Natural killer cell (primary cell): ENCODE measurements at regions not wholly inside any gene's neighbourhood (a gene's known extent, or its start where the extent isn't known, plus 50 kb on each side); places are given as distances from the start of the nearest gene placed in this dataset.
"Not testable (repeated sequence)": the region's sequence is repeated elsewhere in the genome, so short reads cannot be mapped to it uniquely, and the experiment has no call there.

Experiments
- ATAC-seq, 3 donors: fragments of 150-1000 bp in 2 of 3; fragments of 200-7000 bp in 1 of 3; cut with Tn5 transposase; 1 replicate in 1 of 3; 2 replicates in 2 of 3; pipeline ENCODE4 v1.10.0; 2021; ENCODE audit warnings: mild to moderate bottlenecking in 2 of 3, moderate library complexity in 2 of 3
- DNase-seq, 2 donors: peaks; one replicate each; pipeline versions ENCODE4 v3.0.0 to v3.0.0-alpha.2; 2013 to 2021; ENCODE audit warnings: mixed read lengths in 1 of 2
- H3K27ac ChIP-seq: one replicate; pipeline ENCODE4 v1.5.1; 2013; ENCODE audit warnings: mild to moderate bottlenecking, low read length
- H3K27me3 ChIP-seq: one replicate; pipeline ENCODE4 v1.6.1; 2013; ENCODE audit warnings: low read length; ENCODE audit not compliant: control insufficient read depth, insufficient read depth
- H3K36me3 ChIP-seq: one replicate; pipeline ENCODE4 v1.6.1; 2013; ENCODE audit warnings: low read length; ENCODE audit not compliant: control insufficient read depth, insufficient read depth
- H3K4me1 ChIP-seq: one replicate; pipeline ENCODE4 v1.6.1; 2013; ENCODE audit warnings: low read length; ENCODE audit not compliant: control insufficient read depth, insufficient read depth
- H3K4me3 ChIP-seq: one replicate; pipeline ENCODE4 v1.5.1; 2013; ENCODE audit warnings: low read length
- H3K9me3 ChIP-seq: one replicate; pipeline ENCODE4 v1.6.1; 2013; ENCODE audit warnings: low read length; ENCODE audit not compliant: control insufficient read depth, insufficient read depth
- H3K27ac Mint-ChIP-seq, 2 donors: one replicate each; pipeline ENCODE4 v1.8.0; 2022; ENCODE audit warnings: mild to moderate bottlenecking in 2 of 2, mixed read lengths in 2 of 2, moderate library complexity in 1 of 2
- H3K27me3 Mint-ChIP-seq, 2 donors: one replicate each; pipeline ENCODE4 v1.8.0; 2022; ENCODE audit warnings: low read depth in 2 of 2, mixed read lengths in 2 of 2
- H3K36me3 Mint-ChIP-seq: one replicate; pipeline ENCODE4 v1.8.0; 2022; ENCODE audit warnings: mixed read lengths
- H3K4me1 Mint-ChIP-seq, 2 donors: one replicate each; pipeline ENCODE4 v1.8.0; 2022; ENCODE audit warnings: mixed read lengths in 2 of 2
- H3K4me3 Mint-ChIP-seq: one replicate; pipeline ENCODE4 v1.8.0; 2022; ENCODE audit warnings: mild to moderate bottlenecking, moderate library complexity, mixed read lengths
- H3K9me3 Mint-ChIP-seq, 2 donors: one replicate each; pipeline ENCODE4 v1.8.0; 2022; ENCODE audit warnings: mixed read lengths in 2 of 2
- WGBS: methylation state at CpG from one replicate; pipeline ENCODE4 v1.1.7; 2013; ENCODE audit warnings: missing lambda C conversion rate; ENCODE audit not compliant: insufficient coverage; 5-methylcytosine and 5-hydroxymethylcytosine counted together
- intact Hi-C: fragments of 100-400 bp; cut with micrococcal nuclease; formaldehyde crosslinking; loops from one replicate; pipeline ENCODE4 v1.14.2; 2022

DNA sequence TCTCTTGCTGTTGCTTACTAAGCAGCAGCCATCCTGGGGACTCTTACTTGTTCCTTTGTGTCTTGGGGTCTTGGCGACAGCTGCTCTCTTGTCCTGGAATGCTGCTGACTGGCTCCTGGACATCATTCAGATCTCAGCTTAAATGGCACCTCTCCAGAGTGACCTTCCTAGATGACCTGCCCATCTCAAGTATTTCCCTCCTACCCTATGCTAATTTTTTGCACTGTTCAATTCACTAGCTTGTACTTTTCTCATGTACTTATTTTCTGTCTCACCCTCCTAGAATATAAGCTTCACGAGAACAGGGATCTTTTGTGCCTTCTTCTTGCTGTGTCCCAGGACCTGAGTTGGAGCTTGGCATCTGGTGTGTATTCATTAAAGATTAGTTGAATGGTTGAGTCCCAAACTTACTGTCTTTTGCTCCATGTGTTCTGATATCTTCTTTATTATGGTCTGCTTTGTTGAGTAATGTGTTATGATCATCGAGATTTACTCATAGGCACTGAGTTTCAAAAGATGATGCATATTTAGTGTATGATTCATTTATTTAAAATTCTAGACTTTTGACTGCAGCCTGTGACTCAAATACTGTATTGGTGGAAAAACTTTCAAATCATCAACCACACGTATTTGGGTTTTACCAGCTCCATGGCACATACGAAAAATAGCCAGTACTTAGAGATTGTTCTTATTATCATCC is 302.1 kb upstream of the PLGLB2 start:
- H3K27me3 Mint-ChIP-seq, H3K4me3 Mint-ChIP-seq, H3K9me3 ChIP-seq, H3K4me1 Mint-ChIP-seq, H3K27me3 ChIP-seq, H3K36me3 ChIP-seq, H3K9me3 Mint-ChIP-seq, H3K27ac ChIP-seq, H3K4me1 ChIP-seq, DNase-seq, ATAC-seq, H3K4me3 ChIP-seq, H3K27ac Mint-ChIP-seq, intact Hi-C loops, H3K36me3 Mint-ChIP-seq: not testable (repeated sequence)
- no CpG with 5 or more reads among the region's 5 CpGs for WGBS

DNA sequence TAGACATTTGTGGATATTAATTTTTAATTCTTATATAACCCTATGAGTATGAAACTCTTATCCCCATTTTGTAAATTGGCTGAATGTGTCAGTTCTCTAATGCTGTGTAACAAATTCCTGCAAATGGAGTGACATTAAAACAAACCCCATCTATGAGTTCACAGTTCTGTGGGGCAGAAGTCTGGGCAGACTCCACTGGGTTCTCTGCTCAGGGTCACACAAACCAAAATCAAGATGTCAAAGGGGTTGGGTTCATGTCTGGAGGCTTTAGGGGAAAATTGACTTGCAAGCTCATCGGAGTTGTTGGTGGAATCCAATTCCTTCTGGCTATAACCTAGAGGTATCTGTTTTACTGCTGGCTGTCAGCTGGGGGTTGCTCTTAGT is 301.6 kb upstream of the PLGLB2 start:
- H3K36me3 ChIP-seq, H3K27me3 ChIP-seq, H3K4me3 Mint-ChIP-seq, H3K27ac ChIP-seq, H3K27ac Mint-ChIP-seq, H3K27me3 Mint-ChIP-seq, H3K4me1 ChIP-seq, H3K9me3 Mint-ChIP-seq, ATAC-seq, H3K36me3 Mint-ChIP-seq, intact Hi-C loops, H3K4me1 Mint-ChIP-seq, DNase-seq, H3K4me3 ChIP-seq, H3K9me3 ChIP-seq: not testable (repeated sequence)
- no CpG with 5 or more reads among the region's 1 CpG for WGBS

DNA sequence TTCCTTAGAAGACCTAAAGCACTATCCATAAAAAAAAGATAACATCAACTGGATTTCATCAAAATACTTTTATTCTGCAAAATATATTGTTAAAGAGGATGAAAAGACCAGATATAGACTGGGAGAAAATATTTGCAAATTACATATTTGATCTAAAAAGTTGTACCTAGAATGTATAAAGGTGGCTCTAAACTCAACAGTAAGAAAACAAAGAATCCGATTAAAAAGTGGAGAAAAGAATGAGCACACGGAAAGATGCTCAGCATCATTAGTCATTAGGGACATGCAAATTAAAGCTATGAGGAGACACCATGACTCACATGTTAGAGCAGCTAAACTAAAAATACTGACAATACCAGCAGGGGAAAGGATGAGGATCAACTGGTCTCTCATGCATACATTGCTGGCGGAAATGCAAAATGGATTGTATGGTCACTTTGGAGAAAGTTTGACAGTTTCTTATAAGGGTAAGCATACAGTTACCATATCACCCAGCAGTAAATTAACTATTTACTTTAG is 298.4 kb upstream of the PLGLB2 start:
- WGBS = no CpG with 5 or more reads among the region's 3 CpGs
- H3K9me3 Mint-ChIP-seq, H3K4me3 ChIP-seq, H3K27ac Mint-ChIP-seq, H3K4me1 Mint-ChIP-seq, H3K27ac ChIP-seq, H3K27me3 Mint-ChIP-seq, H3K36me3 Mint-ChIP-seq, H3K27me3 ChIP-seq, DNase-seq, H3K4me3 Mint-ChIP-seq, H3K9me3 ChIP-seq, intact Hi-C loops, H3K36me3 ChIP-seq, H3K4me1 ChIP-seq, ATAC-seq: not testable (repeated sequence)

DNA sequence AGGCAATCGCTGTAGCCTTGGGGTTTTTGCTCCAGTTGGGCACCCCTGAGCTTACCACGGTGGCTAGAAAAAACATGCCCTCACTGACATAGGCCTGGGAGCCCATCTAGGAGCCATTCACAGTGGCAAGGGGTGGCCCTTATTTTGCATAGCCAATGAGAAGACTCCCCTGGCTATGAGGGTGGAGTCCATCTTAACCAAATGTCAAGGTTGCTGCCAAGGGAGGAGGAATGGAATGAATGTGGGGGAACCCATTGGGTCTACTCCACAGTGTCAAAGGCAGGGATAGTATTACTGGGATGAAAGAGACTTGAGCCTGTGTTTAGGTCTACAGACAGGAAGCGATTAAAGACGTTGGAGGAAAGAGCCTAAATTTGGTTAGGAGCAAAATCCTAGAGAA is 295.7 kb upstream of the PLGLB2 start:
- H3K27ac Mint-ChIP-seq, H3K9me3 ChIP-seq, H3K4me3 ChIP-seq, H3K9me3 Mint-ChIP-seq, DNase-seq, H3K27me3 ChIP-seq, intact Hi-C loops, H3K4me3 Mint-ChIP-seq, H3K4me1 Mint-ChIP-seq, H3K36me3 Mint-ChIP-seq, H3K27me3 Mint-ChIP-seq, ATAC-seq, H3K27ac ChIP-seq, H3K36me3 ChIP-seq: not testable (repeated sequence)
- H3K4me1 ChIP-seq = peaks cover 11% of the 10 kb centered on the region
- WGBS = 90% methylated on average over 3 of the region's 4 CpGs

DNA sequence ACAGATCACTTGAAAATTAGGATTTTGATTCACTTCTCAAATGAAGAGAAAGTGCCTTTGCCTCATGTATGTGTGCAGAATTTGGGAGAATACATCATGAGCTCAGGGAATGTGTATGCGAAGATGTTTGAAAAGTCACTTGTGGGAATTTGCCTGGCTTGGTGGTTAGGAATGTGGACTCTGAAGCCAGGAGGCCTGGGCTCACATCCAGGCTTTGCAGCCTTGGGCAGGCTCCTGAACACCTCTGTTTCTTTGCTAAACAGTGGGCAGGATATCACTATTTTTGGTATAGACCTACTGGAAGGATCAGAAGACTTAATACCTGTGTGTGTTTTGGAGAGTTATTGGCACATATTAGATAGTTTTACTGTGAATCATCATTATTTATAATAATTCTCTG is 295.0 kb upstream of the PLGLB2 start:
- H3K36me3 ChIP-seq, DNase-seq, H3K4me3 ChIP-seq, H3K36me3 Mint-ChIP-seq, H3K4me3 Mint-ChIP-seq, H3K4me1 Mint-ChIP-seq, H3K27ac Mint-ChIP-seq, H3K9me3 ChIP-seq, H3K27me3 Mint-ChIP-seq, intact Hi-C loops, H3K9me3 Mint-ChIP-seq, H3K27ac ChIP-seq, H3K27me3 ChIP-seq, ATAC-seq: not testable (repeated sequence)
- H3K4me1 ChIP-seq = peaks cover 11% of the 10 kb centered on the region
- 100% methylated on average over 1 of the region's 1 CpG for WGBS

DNA sequence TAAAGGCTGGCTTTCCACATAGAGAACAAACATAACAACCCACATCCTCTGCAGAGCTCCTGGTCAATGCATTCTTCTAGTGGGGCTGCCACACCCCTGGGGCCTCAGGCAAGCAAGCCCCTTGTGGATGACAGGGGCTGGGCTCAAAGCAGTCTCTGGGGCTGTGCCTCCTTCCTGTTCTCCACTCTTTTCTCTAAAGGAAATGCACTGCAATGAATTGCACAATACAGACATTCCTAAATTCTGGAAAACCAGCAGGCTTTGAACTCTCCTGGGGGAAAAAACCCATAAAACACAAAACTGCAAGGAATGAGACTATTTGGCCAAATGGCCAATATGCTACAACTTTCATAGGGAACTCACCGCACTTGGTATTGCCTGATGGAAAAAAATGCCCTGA is 293.9 kb upstream of the PLGLB2 start:
- H3K4me3 Mint-ChIP-seq, H3K36me3 Mint-ChIP-seq, ATAC-seq, H3K9me3 Mint-ChIP-seq, DNase-seq, H3K27me3 Mint-ChIP-seq, H3K4me1 Mint-ChIP-seq, H3K36me3 ChIP-seq, H3K9me3 ChIP-seq, H3K27ac Mint-ChIP-seq, H3K27ac ChIP-seq, H3K4me3 ChIP-seq, H3K27me3 ChIP-seq, intact Hi-C loops: not testable (repeated sequence)
- no CpG with 5 or more reads among the region's 1 CpG for WGBS
- peaks cover 16% of the 10 kb centered on the region for H3K4me1 ChIP-seq

DNA sequence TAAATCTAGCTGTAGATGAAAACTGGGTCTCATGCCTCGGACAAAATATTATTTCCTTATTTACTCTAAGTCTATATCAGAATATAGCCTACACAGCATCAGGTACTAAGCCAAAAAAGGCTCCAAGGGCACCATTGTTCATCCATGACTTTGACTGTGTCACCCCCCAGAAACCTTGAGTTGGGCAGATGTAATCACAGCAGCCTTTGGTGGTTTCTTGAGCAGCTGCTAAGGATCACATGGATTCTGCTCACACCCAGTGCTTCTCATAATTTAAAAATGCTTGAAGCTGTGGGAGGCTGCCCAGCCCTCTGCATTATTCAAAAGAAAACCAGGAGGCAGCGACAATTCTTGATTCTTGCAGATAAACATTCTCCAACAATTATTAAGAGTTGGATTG is 293.5 kb upstream of the PLGLB2 start:
- H3K27me3 ChIP-seq, ATAC-seq, intact Hi-C loops, H3K9me3 Mint-ChIP-seq, H3K4me3 Mint-ChIP-seq, H3K4me3 ChIP-seq, H3K36me3 ChIP-seq, DNase-seq, H3K27ac Mint-ChIP-seq, H3K36me3 Mint-ChIP-seq, H3K4me1 Mint-ChIP-seq, H3K27ac ChIP-seq, H3K9me3 ChIP-seq, H3K27me3 Mint-ChIP-seq: not testable (repeated sequence)
- peaks cover 16% of the 10 kb centered on the region for H3K4me1 ChIP-seq
- WGBS = 100% methylated on average over 1 of the region's 2 CpGs

DNA sequence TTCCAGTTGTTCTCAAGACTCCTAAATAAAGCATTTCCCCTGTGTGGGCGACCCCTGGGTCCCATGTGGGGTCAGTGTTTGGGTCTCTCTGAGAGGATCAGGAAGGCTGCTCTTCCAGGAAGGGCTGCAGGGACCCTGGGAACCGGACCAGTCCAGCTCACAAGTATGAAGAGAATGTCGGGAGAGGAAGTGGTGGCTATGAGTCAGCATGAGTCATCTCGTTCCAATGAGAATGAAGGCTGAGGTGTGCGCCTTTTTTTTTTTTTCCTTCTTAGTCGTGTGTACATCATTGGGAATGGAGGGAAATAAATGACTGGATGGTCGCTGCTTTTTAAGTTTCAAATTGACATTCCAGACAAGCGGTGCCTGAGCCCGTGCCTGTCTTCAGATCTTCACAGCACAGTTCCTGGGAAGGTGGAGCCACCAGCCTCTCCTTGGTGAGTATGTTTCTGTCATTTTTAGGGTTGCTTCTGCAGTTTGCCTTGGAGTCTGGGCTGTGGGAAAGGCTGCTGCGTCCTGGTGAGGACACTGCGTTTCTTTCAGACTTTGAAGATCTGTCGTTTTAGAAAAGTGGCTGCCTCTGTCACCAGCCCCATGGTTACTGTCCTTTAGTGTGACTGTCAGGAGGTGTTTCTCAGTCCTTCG is 292.6 kb upstream of the PLGLB2 start:
- intact Hi-C loops, H3K4me1 Mint-ChIP-seq, H3K36me3 ChIP-seq, H3K27me3 ChIP-seq, H3K9me3 ChIP-seq, DNase-seq, H3K9me3 Mint-ChIP-seq, H3K27me3 Mint-ChIP-seq, H3K36me3 Mint-ChIP-seq: not testable (repeated sequence)
- Histone ChIP-seq H3K4me3 (peak overlapping the region; percentile 38), H3K27ac (peak overlapping the region; percentile 52), H3K4me1 (peaks cover 16% of the 10 kb centered on the region)
- WGBS = 0% methylated on average over 1 of the region's 13 CpGs
- peak; percentile 63 to 69 (median 68) for ATAC-seq
- Mint-ChIP-seq H3K4me3 (peak overlapping the region; percentile 84), H3K27ac (peak overlapping the region; percentile 64 to 82)
